ENCODE measurements at regions not wholly inside any gene's neighbourhood (a gene's known extent, or its start where the extent isn't known, plus 50 kb on each side); places are given as distances from the start of the nearest gene placed in this dataset.

DNA sequence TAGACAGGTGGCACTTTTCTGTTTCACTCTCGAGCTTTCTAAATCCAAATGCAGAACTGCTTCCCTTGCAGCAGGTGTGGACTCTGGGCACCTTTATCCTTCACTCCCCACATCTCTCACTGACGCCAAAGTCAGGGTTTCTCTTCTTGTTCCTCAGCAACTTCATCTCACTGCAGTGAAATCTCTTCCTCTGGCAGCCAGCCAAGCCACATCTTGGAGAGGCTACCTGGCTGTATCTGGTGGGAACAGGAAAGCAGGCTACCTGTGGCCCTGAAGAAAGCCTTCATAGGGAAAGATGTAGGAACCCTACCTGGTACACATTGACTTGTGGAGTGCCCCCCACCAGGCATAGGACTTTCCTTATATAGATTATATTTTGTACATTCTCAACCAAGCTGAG is 159.1 kb downstream of the UTP18 start:
- TF ChIP-seq, protein P1, sequence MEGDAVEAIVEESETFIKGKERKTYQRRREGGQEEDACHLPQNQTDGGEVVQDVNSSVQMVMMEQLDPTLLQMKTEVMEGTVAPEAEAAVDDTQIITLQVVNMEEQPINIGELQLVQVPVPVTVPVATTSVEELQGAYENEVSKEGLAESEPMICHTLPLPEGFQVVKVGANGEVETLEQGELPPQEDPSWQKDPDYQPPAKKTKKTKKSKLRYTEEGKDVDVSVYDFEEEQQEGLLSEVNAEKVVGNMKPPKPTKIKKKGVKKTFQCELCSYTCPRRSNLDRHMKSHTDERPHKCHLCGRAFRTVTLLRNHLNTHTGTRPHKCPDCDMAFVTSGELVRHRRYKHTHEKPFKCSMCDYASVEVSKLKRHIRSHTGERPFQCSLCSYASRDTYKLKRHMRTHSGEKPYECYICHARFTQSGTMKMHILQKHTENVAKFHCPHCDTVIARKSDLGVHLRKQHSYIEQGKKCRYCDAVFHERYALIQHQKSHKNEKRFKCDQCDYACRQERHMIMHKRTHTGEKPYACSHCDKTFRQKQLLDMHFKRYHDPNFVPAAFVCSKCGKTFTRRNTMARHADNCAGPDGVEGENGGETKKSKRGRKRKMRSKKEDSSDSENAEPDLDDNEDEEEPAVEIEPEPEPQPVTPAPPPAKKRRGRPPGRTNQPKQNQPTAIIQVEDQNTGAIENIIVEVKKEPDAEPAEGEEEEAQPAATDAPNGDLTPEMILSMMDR (conservative IDR thresholded peaks at IDR 0.05), result no peak
- no peak for TF ChIP-seq EZH2 (IDR thresholded peaks at IDR 0.05; ENCODE audit: low read depth)
